HG03565 (cell line): ENCODE measurements at regions not wholly inside any gene's neighbourhood (a gene's known extent, or its start where the extent isn't known, plus 50 kb on each side); places are given as distances from the start of the nearest gene placed in this dataset.

Experiments
- ATAC-seq: cut with Tn5 transposase; IDR thresholded peaks from one replicate; pipeline ENCODE4 v1.9.1; 2021; ENCODE audit warnings: mild to moderate bottlenecking, moderate library complexity; ENCODE audit not compliant: unreplicated experiment

- peak; percentile 31 for ATAC-seq
Observed at GRCh38 chr2:207286106-207286505, 120.4 kb upstream of the KLF7 start.

DNA sequence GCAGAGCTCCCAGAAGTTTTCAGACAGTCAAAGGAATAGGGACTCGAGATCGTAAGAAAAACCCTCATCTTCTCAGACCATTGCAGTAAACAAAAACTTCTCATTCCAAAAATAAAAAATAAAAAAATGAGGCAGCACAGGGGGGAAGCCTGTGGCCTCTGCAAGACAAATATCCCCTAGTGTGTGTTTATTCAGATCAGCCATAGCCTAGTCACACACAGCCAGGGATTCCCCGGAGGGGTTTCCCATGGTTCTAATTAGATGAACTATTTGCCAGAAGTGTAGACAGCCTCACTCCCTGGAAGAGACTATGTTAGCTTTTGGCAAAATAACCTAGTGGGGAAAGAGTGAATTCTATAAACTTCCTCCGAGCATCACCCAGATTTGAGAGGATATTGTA lies 122.9 kb upstream of the KLF7 start:
- ATAC-seq: peak; percentile 39

DNA sequence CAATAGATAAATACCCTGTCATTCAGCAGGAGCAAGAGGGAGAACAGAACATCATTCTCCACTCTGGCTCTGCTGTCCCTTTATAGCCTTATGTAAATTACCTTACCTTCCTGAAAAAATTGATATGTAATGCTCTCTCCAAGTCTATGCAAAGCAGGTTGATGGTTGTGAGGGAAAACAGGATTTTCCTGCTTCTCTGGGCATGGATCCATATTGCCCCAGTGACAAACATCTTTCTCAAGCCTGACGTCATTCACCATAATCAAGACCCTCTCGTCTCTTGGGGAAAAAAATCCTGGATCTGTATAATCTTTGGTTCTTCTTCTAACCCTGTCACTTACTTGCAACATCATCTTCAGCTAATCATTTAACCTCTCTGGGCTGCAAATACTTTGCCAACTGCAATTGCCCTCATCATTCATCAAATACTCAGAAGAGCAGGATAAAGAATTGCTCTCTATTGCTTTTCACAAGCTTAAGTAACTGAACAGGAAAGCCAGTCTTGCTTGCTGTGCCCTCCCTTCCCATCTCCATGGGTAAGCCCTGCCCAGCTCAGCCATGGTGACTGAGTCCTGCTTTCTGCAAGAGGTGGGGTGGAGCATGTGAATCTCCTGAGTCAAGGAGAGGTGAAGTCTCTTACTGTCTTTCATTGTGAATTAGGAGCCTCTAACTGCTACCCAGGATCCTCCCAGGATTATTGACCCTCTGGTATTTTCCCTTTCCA lies 123.7 kb upstream of the KLF7 start:
- ATAC-seq: no peak

DNA sequence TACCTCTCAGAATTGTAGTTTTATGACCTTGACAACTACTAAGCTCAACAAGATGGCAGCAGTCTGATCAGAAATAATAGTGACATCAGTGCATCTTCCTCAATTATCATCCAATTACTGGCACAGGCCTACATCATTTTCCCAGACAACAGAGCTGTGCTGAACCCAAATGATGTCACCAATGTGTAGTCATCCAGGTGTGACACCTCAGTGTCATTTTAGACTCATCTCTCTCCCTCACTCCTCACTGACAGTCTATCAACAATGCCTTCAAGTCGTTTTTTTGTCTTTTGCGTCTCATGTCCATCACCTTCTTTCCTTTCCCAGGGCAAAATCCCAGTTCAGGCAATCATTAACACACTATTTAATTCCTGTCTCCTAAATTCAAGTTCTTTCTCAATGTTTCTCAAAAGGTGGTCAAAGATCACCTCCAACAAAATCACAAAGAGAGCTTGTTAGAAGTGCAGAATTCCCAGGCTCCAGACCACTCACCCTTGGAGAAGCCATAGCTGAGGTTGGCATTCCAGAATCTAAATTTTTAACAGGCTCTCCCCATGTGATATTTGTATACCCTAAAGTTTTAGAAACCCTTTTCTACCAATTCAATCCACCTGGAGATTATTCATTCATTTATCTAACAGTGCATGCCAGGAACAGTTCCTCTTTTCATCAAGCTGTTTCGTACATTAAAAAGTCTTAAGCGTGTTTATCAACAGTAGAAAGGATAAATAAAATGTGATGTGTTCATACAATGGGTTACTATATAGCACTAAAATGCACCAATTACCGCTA lies 125.3 kb upstream of the KLF7 start:
- ATAC-seq: no peak

- ATAC-seq: peak; percentile 53
Observed at GRCh38 chr2:207291625-207292252, 126.0 kb upstream of the KLF7 start.

DNA sequence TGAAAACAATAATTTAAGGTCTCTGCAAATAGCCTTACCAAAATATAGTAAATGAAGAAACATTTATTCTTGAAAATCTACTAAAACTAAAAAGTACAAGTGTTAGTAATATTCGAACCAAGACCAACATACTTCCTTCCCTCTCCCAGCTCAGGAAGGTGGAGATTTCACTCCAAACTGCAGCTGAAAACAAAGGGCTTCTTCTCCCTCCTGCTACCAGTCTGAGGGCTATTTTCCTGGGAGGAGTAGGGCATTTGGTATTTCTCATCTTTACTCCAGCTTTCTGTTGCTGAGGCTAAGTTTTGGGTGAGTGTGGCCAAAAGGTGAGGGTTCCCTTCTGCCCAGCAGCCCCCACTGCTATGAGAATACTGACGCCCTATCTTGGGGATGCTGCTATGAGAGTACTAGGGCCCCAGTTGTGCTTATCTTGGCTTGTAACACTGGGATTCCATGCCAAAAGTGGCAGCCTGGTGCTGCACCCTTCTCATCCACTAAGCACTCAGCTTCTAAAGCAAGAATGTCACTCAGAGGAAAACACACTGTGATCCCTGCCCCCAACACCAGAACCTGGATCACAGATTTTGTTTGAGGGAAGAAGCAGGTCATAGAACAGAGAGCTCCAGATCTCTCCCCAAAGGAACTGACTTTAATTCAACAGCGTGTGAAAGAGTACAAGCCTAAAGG lies 130.7 kb upstream of the KLF7 start:
- no peak for ATAC-seq

- no peak for ATAC-seq
Observed at GRCh38 chr2:207300817-207301216, 135.1 kb upstream of the KLF7 start.

DNA sequence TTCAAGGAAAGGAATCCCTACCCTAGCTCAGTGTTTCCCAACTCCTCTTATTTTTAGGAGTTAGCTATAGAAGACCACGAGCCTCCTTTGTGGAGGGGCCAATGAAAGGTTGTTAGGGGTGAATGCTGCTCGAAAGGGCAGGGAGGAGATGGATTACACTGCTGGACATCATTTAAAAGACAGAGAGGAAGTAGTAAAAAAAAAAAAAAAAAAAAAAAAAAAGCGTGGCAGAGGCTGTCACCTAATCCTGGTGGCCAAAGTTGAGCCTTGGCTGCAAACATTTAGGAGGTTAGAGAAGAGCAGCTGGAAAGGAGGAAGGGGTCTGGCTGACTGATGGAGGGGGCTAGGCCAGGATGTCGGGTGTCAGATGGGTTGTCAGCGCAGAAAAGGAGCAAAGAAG lies 139.0 kb upstream of the KLF7 start:
- ATAC-seq: no peak

DNA sequence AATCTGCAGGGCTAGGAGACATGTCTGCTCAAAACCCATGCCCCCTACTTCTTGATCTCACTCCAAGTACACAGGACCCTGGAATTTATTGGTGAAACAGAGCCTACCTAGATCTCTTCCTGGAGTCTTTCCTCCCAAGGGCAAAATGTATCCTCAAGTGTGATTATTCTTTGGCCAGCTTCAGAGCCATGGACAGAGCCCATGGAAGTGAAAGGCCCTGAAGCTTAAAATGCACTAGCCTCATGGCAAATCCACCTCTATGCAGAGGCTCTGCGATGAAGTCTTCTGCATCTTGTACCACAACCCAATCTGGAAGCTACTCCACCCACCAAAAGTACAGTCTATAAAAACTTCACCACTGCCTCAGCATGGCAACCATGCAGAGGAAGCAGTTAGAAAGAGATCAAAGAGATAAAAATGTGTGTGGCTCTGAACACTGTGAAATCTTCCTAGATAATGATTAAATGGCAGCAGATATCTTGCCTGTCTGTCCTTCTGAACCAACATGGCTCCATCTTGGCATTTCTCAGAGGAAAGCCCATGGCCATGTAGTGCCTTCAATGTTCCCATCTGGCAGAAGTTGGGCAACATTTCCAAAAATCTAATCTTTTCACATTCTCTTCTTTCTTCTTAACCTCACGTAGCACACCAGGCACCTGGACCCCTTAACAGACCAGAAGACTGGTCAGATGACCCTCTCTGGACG lies 142.9 kb upstream of the KLF7 start:
- no peak for ATAC-seq

- peak; percentile 94 for ATAC-seq
Observed at GRCh38 chr2:207311316-207312005, 145.7 kb upstream of the KLF7 start.

GRCh38 chr2:207312006-207312356 lies 146.2 kb upstream of the KLF7 start:
- ATAC-seq: no peak

GRCh38 chr2:207313947-207314346 lies 148.2 kb upstream of the KLF7 start:
- no peak for ATAC-seq

GRCh38 chr2:207315131-207315530 lies 149.4 kb upstream of the KLF7 start:
- no peak for ATAC-seq

DNA sequence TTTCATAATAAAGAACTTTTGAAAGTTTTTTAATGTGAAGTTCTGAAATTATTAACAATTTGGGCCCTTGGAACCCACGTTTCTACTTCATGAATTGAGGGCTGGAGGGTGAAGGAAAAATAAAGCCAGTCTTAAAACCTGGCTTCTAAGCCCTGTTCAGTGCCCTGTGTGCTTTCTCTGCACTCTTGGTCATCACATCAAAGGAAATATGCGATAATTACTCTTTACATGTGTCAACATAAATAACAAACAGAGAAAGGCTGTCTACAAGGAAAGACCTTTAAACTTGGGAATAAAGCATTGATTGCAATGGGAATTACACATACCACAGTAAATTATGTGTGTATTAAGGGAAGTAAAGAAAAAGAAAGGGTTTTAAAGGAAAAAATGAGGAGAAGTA lies 150.7 kb upstream of the KLF7 start:
- no peak for ATAC-seq

DNA sequence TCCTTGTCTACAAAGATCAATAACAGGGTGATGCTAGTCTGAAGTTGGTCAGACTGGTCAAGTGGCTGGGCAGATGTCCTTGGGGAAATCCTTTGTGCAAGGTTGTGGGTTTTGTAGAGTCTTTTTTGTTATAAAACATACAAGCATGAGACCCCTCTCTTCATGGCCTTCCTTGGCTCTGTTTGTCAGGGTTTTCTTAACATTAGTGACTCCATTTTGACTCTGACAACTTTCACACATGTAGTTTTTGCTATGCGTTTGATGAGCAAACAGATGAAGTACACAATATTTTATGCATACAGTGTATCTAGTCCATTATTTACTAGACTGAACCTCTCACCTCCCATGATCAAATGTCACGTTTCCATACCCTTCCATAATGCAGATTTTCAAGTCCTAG lies 151.2 kb upstream of the KLF7 start:
- no peak for ATAC-seq

- no peak for ATAC-seq
Observed at GRCh38 chr2:207317378-207317984, 151.7 kb upstream of the KLF7 start.

- no peak for ATAC-seq
Observed at GRCh38 chr2:207318181-207318628, 152.5 kb upstream of the KLF7 start.

DNA sequence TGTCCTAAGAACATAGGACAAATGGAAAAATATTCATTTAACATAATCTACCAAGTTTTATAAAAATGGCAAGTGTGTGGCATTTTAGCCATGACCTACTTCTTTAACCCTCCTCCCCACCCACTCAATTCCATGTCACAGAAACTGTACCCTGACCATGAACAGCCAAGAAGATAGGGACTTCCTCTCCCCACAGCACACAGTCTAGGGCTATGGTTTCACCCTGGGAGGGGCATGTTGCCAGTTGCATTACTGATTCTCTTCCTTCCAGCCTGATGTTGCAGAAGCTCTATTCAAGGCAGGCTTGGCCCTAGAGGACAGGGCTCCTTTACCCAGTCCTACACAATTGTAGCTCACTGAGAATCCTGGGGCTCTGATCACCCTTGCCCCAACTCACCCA lies 153.6 kb upstream of the KLF7 start:
- ATAC-seq: no peak

DNA sequence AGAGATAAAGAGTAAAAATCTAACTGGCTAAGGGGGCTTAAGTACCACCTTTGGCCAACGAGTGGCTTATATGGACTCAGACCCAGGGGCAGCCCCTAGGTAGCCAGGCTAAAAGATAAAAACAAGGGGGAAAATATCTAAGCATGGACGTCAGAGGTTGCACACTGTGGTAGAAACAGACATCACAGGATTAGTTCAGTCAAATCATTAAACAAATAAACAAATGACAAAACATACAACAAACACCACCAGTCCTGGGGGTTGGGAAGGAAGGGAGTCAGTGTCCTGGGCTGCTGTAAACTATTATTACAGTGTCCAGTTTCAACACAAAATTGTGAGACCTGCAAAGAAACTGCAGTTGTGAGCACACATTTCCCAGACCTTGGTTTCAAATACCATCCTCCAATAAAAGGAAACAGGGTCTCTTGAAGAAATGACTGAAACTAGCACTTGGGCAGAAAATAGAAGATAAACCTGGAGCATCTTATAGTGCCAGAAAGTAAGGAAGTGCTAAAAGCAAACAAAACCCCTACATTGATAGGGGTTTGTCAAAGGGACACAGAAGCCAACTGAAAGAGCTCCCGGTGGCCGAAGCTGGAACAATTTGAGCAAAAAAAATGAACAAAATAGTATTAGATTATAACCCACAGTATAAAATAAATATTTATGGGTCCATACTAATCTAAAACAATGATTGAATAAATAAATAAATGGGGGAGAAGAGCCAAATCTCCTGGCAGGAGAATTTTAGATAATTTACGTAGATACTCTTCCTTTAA lies 154.8 kb upstream of the KLF7 start:
- no peak for ATAC-seq
